IMR-90 (cell line): ENCODE measurements at regions not wholly inside any gene's neighbourhood (a gene's known extent, or its start where the extent isn't known, plus 50 kb on each side); places are given as distances from the start of the nearest gene placed in this dataset.

Experiments
- MAZ ChIP-seq: IDR thresholded peaks from 2 replicates; pipeline ENCODE4 v1.6.1; 2012; ENCODE audit warnings: low read depth, mild to moderate bottlenecking, low read length, improper control_type of control experiment, moderate library complexity, borderline replicate concordance
- POLR2A ChIP-seq: IDR thresholded peaks from 2 replicates; pipeline ENCODE4 v1.6.1; 2012; ENCODE audit warnings: mild to moderate bottlenecking, low read depth, low read length
- TF ChIP-seq, protein P1 (sequence below): conservative IDR thresholded peaks from 2 replicates; pipeline ENCODE4 v1.5.1; 2012; ENCODE audit warnings: mild to moderate bottlenecking, low read depth, low read length, improper control_type of control experiment

DNA sequence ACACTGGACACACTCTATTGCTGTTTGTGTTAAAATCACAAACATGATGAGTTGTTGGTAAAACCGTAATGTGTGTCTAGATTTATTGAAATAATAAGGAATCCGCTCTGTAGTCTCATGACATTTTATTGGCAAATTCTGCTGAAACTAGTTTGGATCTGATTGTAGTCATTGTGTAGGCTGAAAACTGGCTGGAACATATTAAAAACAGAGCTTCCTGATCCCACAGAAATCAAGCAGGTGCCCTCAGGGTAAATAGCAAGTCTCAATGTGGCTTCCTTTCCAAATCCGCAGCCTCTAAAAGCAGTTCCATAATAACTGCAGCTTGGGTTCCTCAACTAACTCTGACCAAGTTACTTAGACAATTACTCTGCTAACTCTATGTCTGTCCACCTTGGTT is 427.5 kb upstream of the KIF2A start:
- TF ChIP-seq POLR2A (no peak), MAZ (no peak)
- TF ChIP-seq, protein P1, sequence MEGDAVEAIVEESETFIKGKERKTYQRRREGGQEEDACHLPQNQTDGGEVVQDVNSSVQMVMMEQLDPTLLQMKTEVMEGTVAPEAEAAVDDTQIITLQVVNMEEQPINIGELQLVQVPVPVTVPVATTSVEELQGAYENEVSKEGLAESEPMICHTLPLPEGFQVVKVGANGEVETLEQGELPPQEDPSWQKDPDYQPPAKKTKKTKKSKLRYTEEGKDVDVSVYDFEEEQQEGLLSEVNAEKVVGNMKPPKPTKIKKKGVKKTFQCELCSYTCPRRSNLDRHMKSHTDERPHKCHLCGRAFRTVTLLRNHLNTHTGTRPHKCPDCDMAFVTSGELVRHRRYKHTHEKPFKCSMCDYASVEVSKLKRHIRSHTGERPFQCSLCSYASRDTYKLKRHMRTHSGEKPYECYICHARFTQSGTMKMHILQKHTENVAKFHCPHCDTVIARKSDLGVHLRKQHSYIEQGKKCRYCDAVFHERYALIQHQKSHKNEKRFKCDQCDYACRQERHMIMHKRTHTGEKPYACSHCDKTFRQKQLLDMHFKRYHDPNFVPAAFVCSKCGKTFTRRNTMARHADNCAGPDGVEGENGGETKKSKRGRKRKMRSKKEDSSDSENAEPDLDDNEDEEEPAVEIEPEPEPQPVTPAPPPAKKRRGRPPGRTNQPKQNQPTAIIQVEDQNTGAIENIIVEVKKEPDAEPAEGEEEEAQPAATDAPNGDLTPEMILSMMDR: no peak
